Activated naive CD4-positive, alpha-beta T cell treated with anti-CD3 and anti-CD28 coated beads, Interleukin-2, amount 50 U/mL, for 72 hours (primary cell): ENCODE measurements at regions not wholly inside any gene's neighbourhood (a gene's known extent, or its start where the extent isn't known, plus 50 kb on each side); places are given as distances from the start of the nearest gene placed in this dataset.

Source experiments
- ATAC-seq, 2 donors: fragments of 150-1000 bp; cut with Tn5 transposase; 2 replicates each; pipeline ENCODE4 v1.10.0; 2021; ENCODE audit warnings: mild to moderate bottlenecking in 2 of 2, moderate library complexity in 2 of 2
- DNase-seq, 2 donors: peaks; one replicate each; pipeline ENCODE4 v3.0.0; 2021 to 2022; ENCODE audit warnings: low spot score in 2 of 2
- H3K27ac Mint-ChIP-seq, 2 donors: one replicate each; pipeline ENCODE4 v1.8.0; 2022; ENCODE audit warnings: mild to moderate bottlenecking in 2 of 2, mixed read lengths in 2 of 2
- H3K36me3 Mint-ChIP-seq, 2 donors: one replicate each; pipeline ENCODE4 v1.8.0; 2022; ENCODE audit warnings: mixed read lengths in 2 of 2
- H3K9me3 Mint-ChIP-seq, 2 donors: one replicate each; pipeline ENCODE4 v1.8.0; 2022; ENCODE audit warnings: mixed read lengths in 2 of 2

DNA sequence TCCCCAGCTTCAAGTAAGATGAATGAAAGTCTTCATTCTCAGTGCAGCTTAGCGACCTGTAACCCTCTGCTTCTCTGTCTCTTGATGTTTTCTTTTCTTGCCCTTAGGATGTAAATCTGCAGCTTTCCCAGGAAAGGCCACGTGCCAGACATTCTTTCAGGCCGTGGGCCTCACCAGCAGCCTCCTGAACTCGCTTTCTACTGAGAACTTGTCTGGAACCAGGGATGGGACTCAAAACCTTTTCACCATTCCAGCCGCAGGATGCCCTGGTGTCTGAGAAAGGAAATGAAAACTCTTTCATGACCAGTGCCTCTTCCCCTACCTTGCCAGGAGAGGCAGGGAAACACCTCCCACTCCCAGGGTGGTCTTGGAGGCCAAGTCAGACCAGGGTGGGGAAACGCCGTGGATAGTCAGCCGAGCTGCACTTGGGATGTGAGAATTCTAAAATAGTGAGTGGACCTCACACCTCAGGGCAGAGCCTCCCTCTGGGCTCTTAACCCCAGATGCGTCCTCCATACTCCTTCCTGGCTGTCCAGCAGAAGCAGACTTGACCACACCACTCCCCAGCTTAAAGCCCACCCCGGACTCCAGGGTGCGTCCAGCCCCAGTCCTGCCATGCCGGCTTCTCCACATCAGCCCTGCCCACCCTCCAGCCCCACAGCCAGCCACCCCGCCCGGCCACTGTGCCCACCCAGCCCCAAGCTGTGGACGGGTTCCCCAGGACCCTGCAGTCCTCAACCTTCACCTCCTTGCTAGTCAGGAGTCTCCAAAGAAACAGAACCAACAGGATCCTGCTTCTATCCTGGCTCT lies 115.5 kb downstream of the TWIST2 start:
- H3K27ac Mint-ChIP-seq, result no peak overlapping the region
- ATAC-seq, result no peak

DNA sequence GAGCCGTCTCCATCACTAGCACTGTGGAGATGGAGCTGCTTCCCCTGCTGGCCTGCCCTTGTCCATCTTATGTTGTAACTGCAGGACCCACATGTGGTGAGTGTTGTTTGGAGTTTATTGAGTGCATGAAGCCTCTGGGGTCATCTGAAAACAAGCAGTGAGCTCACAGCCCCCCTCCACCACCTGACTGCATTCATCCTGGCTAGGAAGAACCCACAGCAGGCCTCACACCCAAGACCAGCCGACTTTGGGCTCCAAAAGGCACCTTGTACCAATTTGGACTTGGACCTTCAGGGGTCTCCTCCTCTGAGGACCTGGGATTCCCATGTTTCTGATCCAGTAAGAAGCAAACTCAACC lies 116.1 kb downstream of the TWIST2 start:
- Mint-ChIP-seq H3K27ac (no peak overlapping the region), H3K36me3 (no peaks in the 10 kb centered on the region), H3K9me3 (no peaks in the 10 kb centered on the region)
- ATAC-seq (no peak), DNase-seq (no peak)

More for the DNA sequence above, 115.5 kb downstream of the TWIST2 start:
- no peaks in the 10 kb centered on the region for H3K9me3 Mint-ChIP-seq
- H3K36me3 Mint-ChIP-seq, result no peaks in the 10 kb centered on the region
- DNase-seq, result no peak

DNA sequence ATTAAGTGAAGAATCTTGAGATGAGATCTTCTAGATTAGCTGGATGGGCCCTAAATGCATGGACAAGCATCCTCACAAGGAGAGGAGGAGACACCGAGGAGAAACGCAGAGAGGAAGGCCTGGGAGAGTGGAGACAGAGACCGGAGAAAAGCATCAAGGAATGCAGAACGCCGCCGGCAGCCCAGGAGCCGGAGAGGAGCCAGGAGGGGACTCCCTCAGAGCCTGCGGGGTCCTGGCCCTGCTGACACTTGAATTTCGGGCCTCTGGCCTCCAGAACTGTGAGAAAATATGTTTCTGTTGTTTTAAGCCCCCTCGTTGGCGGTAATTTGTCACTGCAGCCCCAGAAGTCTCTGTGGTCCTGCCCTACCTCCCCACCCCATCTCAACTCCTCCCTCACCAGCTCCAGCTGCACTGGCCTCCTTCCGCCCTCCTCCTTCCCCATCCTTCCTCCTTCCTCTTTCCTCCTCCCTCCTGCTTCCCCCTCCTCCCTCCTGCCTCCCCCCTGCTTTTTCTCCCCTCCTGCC lies 116.7 kb downstream of the TWIST2 start:
- no peak overlapping the region for H3K27ac Mint-ChIP-seq
- no peaks in the 10 kb centered on the region for H3K36me3 Mint-ChIP-seq
- DNase-seq, result no peak
- ATAC-seq, result no peak
- H3K9me3 Mint-ChIP-seq, result no peaks in the 10 kb centered on the region

DNA sequence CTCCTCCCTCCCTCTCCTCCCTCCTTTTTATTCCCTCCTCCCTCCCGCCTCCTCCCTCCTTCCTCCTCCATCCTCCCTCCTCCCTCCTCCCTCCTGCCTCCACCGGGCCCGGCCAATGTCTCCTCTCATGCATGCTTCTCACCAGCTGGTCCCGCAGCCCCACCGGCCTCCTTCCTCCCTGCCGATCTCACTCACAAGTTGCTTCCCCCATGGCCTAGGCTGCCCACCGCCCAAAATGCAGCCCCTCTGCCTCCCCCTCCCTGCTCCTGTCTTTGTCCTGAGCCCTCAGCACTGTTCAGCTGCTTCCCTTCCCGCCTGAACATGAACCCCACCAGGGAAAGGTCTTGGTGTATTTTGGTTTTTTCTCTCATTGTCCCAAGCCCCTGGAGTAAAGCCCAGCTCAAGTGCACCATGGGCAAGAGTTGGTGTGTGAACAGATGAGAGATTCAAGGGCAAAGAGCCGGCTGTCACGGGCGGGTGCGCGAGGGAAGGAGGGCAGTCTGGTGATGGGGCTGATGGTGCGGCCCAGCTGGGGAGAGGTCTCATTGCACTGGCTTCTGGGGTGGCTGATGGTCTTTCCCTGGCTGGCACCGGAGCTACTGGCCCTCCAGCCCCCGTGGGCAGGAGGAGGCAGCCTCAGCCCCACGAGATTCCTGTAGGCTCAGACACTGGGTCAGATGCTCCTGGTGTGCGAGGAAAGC lies 117.6 kb downstream of the TWIST2 start:
- Mint-ChIP-seq H3K36me3 (no peaks in the 10 kb centered on the region), H3K27ac (peak overlapping the region in 1 of 2 donors; percentile 85), H3K9me3 (no peaks in the 10 kb centered on the region)
- ATAC-seq (no peak), DNase-seq (no peak)

DNA sequence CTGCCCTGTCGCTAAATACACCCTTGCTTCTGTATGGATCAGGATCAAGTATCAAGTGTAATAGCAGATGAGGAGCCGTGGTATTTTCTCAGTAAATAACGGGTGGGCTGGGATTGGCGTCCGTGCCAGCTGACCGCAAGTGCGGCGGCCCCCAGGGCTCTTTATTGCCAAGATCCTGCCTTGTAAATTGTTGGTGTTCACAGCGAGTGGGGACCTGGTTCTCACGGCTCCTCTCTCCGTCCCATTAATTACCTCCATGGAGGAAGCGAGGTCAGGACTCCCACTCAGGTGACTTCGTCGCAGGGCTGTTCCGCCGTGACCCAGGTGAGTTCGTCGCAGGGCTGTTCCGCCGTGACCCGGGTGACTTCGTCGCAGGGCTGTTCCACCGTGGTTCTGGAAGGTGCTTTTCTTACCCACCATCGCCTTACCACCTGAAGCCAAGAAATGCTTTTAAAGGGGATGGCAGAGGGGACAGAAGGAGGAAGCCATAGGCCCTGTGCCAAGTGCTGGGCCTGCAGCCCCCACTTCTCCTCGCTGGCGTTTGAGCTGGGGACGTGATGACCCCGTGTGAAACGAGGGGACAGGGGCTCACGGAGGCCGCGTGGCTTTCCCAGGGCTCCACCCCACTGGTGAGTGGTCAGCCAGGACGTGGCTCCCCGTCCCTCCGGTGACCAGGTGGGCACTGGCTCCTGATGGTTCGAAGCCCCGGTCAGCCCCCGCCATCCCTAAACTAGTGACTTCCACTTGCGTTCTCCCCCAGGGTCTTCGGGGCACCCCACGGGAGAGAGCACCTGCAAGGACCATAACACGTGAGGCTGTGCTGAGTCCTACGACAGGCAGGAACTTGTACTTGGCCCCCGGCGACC lies 118.4 kb downstream of the TWIST2 start:
- no peak for ATAC-seq
- no peaks in the 10 kb centered on the region for H3K9me3 Mint-ChIP-seq
- no peak for DNase-seq
- no peaks in the 10 kb centered on the region for H3K36me3 Mint-ChIP-seq
- no peak overlapping the region for H3K27ac Mint-ChIP-seq

DNA sequence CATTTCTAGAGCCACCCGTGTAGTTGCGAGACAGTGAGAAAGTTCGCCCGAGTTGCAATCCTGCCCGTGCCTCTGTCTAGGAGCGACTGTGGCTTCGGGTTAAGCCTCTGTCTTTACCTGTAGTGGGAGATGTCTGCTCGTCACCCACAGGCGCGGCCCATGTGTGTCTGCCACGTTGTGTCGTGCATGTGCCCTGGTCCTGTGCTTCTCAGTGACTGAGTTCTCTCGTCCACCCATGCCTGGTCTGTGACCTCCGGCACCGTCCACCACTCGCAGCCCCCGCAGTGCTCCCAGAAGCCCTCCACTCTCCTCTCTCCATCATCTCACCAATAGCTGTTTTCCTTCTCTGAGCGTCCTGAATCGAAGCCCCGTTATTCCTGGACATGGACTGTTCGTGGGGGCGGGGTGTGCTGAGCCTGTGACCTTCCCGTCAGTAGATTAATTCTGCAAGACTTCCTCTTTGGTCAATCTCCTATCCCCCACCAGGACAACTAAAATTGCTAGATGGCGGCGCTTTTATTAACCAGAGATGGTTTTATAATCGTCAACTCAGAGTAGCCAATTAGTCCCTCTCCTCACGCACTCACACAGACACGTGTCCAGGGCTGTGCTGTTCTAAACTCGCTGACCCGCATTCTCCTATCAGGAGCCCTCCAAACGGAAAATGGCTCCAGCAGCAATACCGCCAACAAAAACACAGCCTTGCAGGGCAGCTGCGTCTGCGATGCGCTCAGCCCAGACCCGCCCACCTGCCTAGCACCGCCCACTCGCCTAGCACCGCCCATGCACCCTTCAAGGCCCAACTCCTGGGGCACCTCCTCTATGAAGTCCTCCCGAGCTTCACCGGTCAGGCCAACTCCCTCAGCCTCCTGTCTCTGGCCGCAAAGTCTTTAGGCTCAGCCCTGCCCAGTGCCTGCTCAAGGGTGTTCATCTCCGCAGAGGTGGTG lies 119.4 kb downstream of the TWIST2 start:
- no peak for ATAC-seq
- H3K36me3 Mint-ChIP-seq, result no peaks in the 10 kb centered on the region
- DNase-seq, result no peak
- no peak overlapping the region for H3K27ac Mint-ChIP-seq
- H3K9me3 Mint-ChIP-seq, result no peaks in the 10 kb centered on the region

DNA sequence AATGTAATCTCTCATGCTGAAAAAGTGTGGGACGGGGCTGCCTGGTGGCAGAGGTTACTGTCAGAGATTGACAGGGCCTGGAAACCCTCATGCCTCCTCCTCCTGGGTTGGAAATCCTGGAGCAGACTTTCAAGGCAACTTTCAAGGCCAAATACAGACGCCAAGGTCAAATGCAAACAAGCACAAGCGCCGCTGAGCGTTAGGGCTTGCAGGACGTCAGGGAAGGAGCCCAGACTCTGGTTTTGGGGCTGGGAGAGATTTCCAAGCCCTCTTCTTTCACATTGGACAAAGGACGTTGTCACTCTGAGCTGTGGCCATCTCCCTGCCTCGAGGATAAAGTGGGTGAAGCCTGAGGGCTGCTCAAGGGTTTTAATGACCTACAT lies 120.1 kb downstream of the TWIST2 start:
- no peaks in the 10 kb centered on the region for H3K9me3 Mint-ChIP-seq
- no peak for ATAC-seq
- H3K36me3 Mint-ChIP-seq, result no peaks in the 10 kb centered on the region
- H3K27ac Mint-ChIP-seq, result no peak overlapping the region
- no peak for DNase-seq

DNA sequence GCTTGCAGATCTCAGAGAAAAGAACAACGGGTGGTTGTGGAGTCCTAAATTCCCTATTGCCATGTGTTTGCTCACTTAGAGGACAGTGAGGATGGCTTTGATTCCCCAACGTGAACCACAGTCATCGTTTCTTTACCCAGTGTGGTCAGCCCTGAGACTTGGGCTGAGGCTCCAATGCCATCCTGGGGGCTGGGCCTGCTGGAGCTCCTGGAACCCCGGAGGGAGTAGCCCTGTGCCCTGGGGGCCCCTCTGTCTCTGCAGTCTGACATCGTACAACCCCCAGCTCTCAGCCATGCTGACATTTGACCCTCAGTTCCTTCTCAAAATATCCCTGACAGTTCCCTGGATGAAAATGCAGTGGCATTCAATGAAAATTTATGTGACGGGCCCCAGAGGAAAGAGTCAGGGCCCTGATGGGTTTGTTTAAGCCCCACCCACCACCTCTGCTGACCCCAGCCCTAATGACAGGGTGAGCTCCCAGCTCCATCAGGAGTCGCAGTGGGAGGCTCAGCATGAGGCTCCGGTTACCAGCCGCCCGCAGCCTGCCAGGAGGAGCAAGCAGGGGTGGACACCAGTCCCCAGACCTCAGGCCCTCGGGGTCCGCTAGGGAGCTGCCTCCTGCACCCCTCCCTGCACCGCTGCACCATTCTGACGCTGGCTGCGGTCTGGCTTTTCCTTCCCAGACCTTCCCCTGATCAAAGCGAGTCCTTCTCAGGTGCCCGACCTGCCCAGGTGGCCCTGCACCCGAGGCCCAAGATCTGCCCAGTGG lies 120.9 kb downstream of the TWIST2 start:
- ATAC-seq, result no peak
- H3K9me3 Mint-ChIP-seq, result no peaks in the 10 kb centered on the region
- no peaks in the 10 kb centered on the region for H3K36me3 Mint-ChIP-seq
- no peak for DNase-seq
- no peak overlapping the region for H3K27ac Mint-ChIP-seq

DNA sequence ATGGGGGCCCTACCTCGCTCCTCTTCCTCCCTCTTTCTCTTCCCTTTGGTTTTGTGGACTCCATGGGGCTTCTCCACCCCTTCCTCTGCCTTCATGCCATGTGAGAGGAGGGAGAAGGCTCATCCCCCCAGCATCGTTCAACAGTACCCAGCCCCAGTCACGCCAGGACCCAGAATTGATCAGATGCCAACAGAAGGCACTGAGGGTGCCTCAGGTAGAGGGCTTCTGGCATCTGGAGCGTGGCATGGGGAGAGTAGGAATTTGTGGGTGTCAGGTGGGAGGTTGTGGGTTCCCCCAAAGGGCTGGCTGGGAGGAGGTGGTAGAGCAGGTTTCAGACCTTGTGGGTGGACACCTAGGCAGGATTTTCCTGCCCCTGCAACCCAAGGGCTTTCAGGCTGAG lies 122.0 kb downstream of the TWIST2 start:
- no peak overlapping the region for H3K27ac Mint-ChIP-seq
- no peaks in the 10 kb centered on the region for H3K36me3 Mint-ChIP-seq
- H3K9me3 Mint-ChIP-seq, result no peaks in the 10 kb centered on the region
- ATAC-seq (no peak), DNase-seq (no peak)

DNA sequence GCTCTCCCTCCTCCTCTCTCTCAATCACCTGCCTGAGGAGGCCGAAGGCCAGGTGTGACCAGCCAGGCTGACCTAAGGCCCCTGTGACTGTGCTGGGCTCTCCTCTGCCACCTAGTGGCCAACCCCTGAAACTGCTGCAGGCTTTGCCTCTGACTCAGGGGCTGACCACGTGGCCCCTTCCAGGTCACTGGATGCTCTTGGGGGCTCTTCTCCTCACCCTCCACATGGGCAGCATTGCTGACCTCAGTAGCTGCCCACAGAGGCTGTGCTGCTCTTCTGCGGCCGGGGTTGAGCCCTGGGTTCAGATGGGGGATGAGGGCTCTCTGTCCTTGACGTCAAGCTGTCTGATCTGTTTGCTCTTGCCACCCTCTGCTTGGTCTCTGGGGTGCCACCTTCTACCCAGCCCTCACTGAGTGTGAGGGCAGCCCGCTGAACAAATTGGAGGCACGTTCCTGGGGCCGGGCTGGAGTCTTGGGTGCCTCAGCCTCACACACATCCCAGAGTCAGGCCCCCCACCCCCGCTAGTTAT lies 122.7 kb downstream of the TWIST2 start:
- DNase-seq (peak in 1 of 2 donors; percentile 61), ATAC-seq (peak; percentile 61 to 79)
- Mint-ChIP-seq H3K9me3 (peaks cover 0 to 5% of the 10 kb centered on the region in 2 donors), H3K27ac (no peak overlapping the region), H3K36me3 (peaks cover 0 to 4% of the 10 kb centered on the region in 2 donors)

DNA sequence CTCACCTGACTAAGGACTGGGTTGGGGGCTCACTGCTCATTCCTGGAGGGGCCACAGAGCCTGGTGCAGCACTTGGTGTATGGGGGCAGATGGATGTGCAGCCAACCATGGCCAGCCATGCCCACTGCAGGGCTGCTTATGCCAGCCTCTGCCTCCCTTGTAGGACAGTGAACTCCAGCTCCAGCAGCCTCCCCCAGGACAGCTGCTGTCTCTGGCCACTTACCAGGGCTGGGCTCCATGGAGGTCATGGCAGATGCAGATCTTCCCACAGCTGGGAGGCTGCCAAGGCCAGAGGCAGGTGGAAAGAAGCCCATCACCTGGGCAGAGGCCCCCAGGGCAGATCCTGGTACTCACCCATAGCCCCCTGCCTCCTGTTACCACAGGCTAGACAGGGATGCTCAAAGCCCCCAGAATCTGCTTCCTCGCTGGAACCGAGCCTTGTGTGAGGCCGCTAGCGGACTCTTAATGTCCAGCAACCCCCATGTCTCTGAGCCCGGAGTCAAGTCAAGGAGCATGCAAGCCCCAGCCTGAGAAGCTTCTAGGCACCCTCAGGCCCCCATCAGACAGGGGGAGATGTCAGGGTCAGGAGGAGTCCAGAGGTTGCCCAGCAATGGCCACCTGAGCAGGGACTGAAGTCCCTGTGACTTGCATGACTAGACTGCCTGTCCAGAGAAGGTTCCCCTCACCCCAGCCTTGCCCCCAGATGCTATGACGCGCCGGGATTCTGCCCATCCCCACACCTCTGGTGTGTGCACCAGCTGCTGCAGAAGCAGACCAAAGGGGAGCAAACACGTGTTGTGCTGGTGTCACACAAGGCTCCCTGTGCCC lies 123.6 kb downstream of the TWIST2 start:
- H3K9me3 Mint-ChIP-seq, result peaks cover 0 to 8% of the 10 kb centered on the region in 2 donors
- peaks cover 0 to 6% of the 10 kb centered on the region in 2 donors for H3K36me3 Mint-ChIP-seq
- H3K27ac Mint-ChIP-seq, result no peak overlapping the region
- no peak for ATAC-seq
- no peak for DNase-seq

DNA sequence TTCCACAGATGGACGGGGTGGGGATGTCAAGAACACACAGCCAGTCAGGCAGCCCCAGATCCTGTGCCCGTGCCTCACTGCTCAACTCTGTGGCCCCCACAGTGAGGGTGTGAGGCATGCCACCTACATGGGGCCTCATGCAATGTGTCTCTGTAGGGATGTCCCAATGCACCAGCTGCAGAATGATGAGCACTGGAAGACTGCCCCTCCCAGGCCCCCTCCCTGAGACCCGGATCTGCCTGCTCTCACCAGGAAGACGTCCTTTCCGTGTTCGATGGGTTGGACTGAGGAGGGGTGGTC lies 124.2 kb downstream of the TWIST2 start:
- H3K9me3 Mint-ChIP-seq, result peaks cover 0 to 8% of the 10 kb centered on the region in 2 donors
- no peak overlapping the region for H3K27ac Mint-ChIP-seq
- ATAC-seq (no peak), DNase-seq (no peak)
- peaks cover 0 to 6% of the 10 kb centered on the region in 2 donors for H3K36me3 Mint-ChIP-seq

DNA sequence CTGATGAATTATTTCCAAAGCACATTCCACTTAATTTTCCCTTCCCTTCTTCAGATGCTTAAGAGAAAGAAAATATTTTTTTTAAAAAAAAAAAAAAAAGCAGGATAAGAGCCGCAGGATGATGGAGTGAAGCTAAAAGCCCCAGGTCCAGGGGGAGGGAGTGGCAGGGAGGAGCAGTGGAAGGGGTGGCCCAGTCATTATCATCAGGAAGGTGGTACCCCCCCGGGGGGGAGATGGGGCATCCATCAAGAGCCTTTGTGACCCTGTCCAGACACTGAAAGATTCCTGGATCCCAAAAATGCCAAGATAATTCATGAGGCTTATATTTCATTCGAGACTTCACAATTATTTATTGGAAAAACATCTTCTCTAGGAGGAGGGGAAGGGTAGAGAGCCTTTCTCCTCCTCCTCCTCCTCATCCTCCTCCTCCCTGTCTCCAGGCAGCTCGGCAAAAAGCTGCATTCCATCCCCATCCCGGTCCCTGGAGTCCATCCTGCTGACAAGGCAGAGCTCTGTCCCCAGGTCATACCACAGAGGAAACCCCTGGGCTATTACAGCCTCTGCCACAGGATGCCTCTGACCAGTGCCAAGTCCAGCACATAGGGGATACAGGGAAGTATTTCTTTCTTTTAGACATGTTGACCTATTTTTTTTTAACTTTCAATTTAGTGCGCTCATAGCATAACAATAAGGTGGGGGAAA lies 125.3 kb downstream of the TWIST2 start:
- no peak for ATAC-seq

DNA sequence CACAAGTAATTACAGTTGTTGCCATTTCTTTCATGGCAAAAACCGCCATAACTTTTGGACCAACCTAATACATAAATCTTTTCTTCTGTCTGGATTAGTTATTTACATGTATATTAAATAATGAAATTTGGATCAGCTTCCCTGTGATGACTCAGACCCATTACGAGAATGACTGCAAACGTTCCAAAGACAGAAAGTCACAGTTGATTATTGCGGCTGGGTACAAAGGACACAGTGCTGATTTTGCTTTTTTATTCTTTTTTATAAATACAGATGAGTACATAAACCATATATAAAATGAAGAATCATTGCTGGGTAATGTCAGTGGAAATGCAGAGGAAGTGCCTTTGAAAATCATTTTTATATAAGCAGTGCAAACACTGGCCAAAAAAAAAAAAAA lies 126.2 kb downstream of the TWIST2 start:
- no peak for ATAC-seq
- DNase-seq, result no peak
- peaks cover 0 to 6% of the 10 kb centered on the region in 2 donors for H3K36me3 Mint-ChIP-seq
- peaks cover 0 to 8% of the 10 kb centered on the region in 2 donors for H3K9me3 Mint-ChIP-seq
- no peak overlapping the region for H3K27ac Mint-ChIP-seq

More for the DNA sequence above, 125.3 kb downstream of the TWIST2 start:
- DNase-seq, result no peak
- Mint-ChIP-seq H3K27ac (no peak overlapping the region), H3K36me3 (peaks cover 0 to 6% of the 10 kb centered on the region in 2 donors), H3K9me3 (peaks cover 0 to 8% of the 10 kb centered on the region in 2 donors)
